Liver (tissue), 8 donors: ENCODE measurements at regions not wholly inside any gene's neighbourhood (a gene's known extent, or its start where the extent isn't known, plus 50 kb on each side); places are given as distances from the start of the nearest gene placed in this dataset.

Experiments
- DNase-seq: peaks from one replicate; pipeline ENCODE4 v3.0.0-alpha.2; 2017; ENCODE audit warnings: low spot score
- H3K27ac ChIP-seq, 2 donors: one replicate each; pipeline ENCODE4 v1.7.0; 2013; ENCODE audit warnings: inconsistent platforms in 2 of 2, low read length in 2 of 2, control low read depth in 1 of 2, low read depth in 1 of 2, mild to moderate bottlenecking in 1 of 2
- H3K27me3 ChIP-seq, 4 donors: one replicate each; pipeline versions ENCODE4 v1.6.1 to v1.7.0; 2013; ENCODE audit warnings: low read length in 3 of 4, inconsistent platforms in 1 of 4, mild to moderate bottlenecking in 1 of 4, moderate library complexity in 1 of 4; ENCODE audit not compliant: control insufficient read depth in 4 of 4, insufficient read depth in 4 of 4
- H3K36me3 ChIP-seq, 4 donors: one replicate each; pipeline versions ENCODE4 v1.6.1 to v1.7.0; 2013; ENCODE audit warnings: low read length in 3 of 4, mild to moderate bottlenecking in 3 of 4, low read depth in 1 of 4, moderate library complexity in 1 of 4; ENCODE audit not compliant: control insufficient read depth in 4 of 4, insufficient read depth in 3 of 4
- H3K4me1 ChIP-seq, 4 donors: one replicate each; pipeline versions ENCODE4 v1.6.1 to v1.7.0; 2013; ENCODE audit warnings: low read length in 3 of 4, mild to moderate bottlenecking in 3 of 4, moderate library complexity in 1 of 4; ENCODE audit not compliant: control insufficient read depth in 4 of 4, insufficient read depth in 4 of 4
- H3K4me3 ChIP-seq, 3 donors: one replicate each; pipeline versions ENCODE4 v1.6.1 to v1.7.0; 2013; ENCODE audit warnings: low read length in 3 of 3, control low read depth in 1 of 3, low read depth in 1 of 3, mild to moderate bottlenecking in 1 of 3
- H3K9ac ChIP-seq, 2 donors: one replicate each; pipeline ENCODE4 v1.7.0; 2013; ENCODE audit warnings: low read length in 2 of 2, mild to moderate bottlenecking in 2 of 2, moderate library complexity in 2 of 2, control low read depth in 1 of 2, low read depth in 1 of 2
- H3K9me3 ChIP-seq, 4 donors: one replicate each; pipeline versions ENCODE4 v1.6.1 to v1.7.0; 2013; ENCODE audit warnings: low read length in 3 of 4; ENCODE audit not compliant: control insufficient read depth in 4 of 4
- ATF3 ChIP-seq: IDR thresholded peaks from 2 replicates; pipeline ENCODE4 v1.6.1; 2016; ENCODE audit warnings: antibody characterized with exemption
- CTCF ChIP-seq: fragments of 150-350 bp; IDR thresholded peaks from 2 replicates; pipeline ENCODE4 v1.5.1; 2017; ENCODE audit warnings: improper control_type of control experiment, low read depth, low read length; ENCODE audit not compliant: missing input control
- EGR1 ChIP-seq, 2 donors: IDR thresholded peaks; 2 replicates each; pipeline ENCODE4 v1.6.1; 2016 to 2018; ENCODE audit warnings: antibody characterized with exemption in 2 of 2, low read depth in 2 of 2
- FOXA1 ChIP-seq: IDR thresholded peaks from 2 replicates; pipeline ENCODE4 v1.6.1; 2016; ENCODE audit warnings: antibody characterized with exemption
- FOXA2 ChIP-seq: IDR thresholded peaks from 2 replicates; pipeline ENCODE4 v1.6.1; 2016; ENCODE audit warnings: antibody characterized with exemption
- HNF4A ChIP-seq, 2 donors: conservative IDR thresholded peaks; 2 replicates each; pipeline ENCODE4 v1.6.1; 2016; ENCODE audit warnings: antibody characterized with exemption in 2 of 2, mild to moderate bottlenecking in 2 of 2
- HNF4G ChIP-seq: IDR thresholded peaks from 2 replicates; pipeline ENCODE4 v1.6.1; 2016; ENCODE audit warnings: antibody characterized with exemption
- JUND ChIP-seq, 2 donors: IDR thresholded peaks; 2 replicates each; pipeline ENCODE4 v1.6.1; 2016; ENCODE audit warnings: antibody characterized with exemption in 2 of 2
- MAX ChIP-seq: IDR thresholded peaks from 2 replicates; pipeline ENCODE4 v1.6.1; 2016; ENCODE audit warnings: antibody characterized with exemption
- NR2F2 ChIP-seq: IDR thresholded peaks from 2 replicates; pipeline ENCODE4 v1.6.1; 2016; ENCODE audit warnings: antibody characterized with exemption
- RAD21 ChIP-seq, 2 donors: IDR thresholded peaks; 2 replicates each; pipeline ENCODE4 v1.6.1; 2016; ENCODE audit warnings: antibody characterized with exemption in 2 of 2, mild to moderate bottlenecking in 2 of 2
- REST ChIP-seq: IDR thresholded peaks from 2 replicates; pipeline ENCODE4 v1.6.1; 2016; ENCODE audit warnings: antibody characterized with exemption, mild to moderate bottlenecking
- RXRA ChIP-seq, 2 donors: IDR thresholded peaks; 2 replicates each; pipeline ENCODE4 v1.6.1; 2017 to 2018; ENCODE audit warnings: antibody characterized with exemption in 2 of 2, mild to moderate bottlenecking in 1 of 2
- SP1 ChIP-seq: IDR thresholded peaks from 2 replicates; pipeline ENCODE4 v1.6.1; 2018; ENCODE audit warnings: antibody characterized with exemption, mild to moderate bottlenecking
- YY1 ChIP-seq: IDR thresholded peaks from 2 replicates; pipeline ENCODE4 v1.6.1; 2016; ENCODE audit warnings: antibody characterized with exemption, mild to moderate bottlenecking
- ZBTB33 ChIP-seq: IDR thresholded peaks from 2 replicates; pipeline ENCODE4 v1.6.1; 2016; ENCODE audit warnings: antibody characterized with exemption
- WGBS: extraction: QIAGEN DNeasy Blood & Tissue Kit; methylation state at CpG from one replicate; pipeline ENCODE4 v1.1.7; 2013; 5-methylcytosine and 5-hydroxymethylcytosine counted together
- donor health status: healthy.
- donor health status: healthy.
- donor health status: healthy.
- donor health status: healthy.
- donor health status: healthy.

- DNase-seq, result no peak
- 44% methylated on average over 7 of the region's 7 CpGs for WGBS
- Histone ChIP-seq H3K9me3 (no peaks in the 10 kb centered on the region), H3K27ac (peak overlapping the region; percentile 1 to 14), H3K27me3 (no peaks in the 10 kb centered on the region), H3K4me3 (no peak overlapping the region), H3K36me3 (no peaks in the 10 kb centered on the region), H3K4me1 (peaks cover under 1 to 21% (median 5%) of the 10 kb centered on the region in 4 donors), H3K9ac (no peak overlapping the region)
- TF ChIP-seq HNF4A (conservative IDR thresholded peaks at IDR 0.05) (peak; percentile 11 to 80), NR2F2 (no peak), HNF4G (no peak), RAD21 (IDR thresholded peaks at IDR 0.05) (peak in 1 of 2 donors; percentile 41), YY1 (peak; percentile 46), RXRA (IDR thresholded peaks at IDR 0.05) (peak in 1 of 2 donors; percentile 83), REST (peak; percentile 62), MAX (peak; percentile 37), FOXA2 (no peak), JUND (IDR thresholded peaks at IDR 0.05) (peak in 1 of 2 donors; percentile 45)
Observed at GRCh38 chr13:112242777-112243176, 133.4 kb upstream of the SPACA7 start.

GRCh38 chr13:112244061-112244460 is 132.1 kb upstream of the SPACA7 start:
- DNase-seq, result no peak
- TF ChIP-seq ZBTB33 (no peak), RAD21 (IDR thresholded peaks at IDR 0.05) (no peak), REST (no peak), FOXA1 (no peak), HNF4G (no peak), NR2F2 (no peak), ATF3 (no peak), HNF4A (conservative IDR thresholded peaks at IDR 0.05) (no peak), CTCF (no peak), EGR1 (IDR thresholded peaks at IDR 0.05; ENCODE audit: low read depth in 2 of 2) (no peak), JUND (IDR thresholded peaks at IDR 0.05) (no peak), SP1 (no peak), FOXA2 (no peak), RXRA (IDR thresholded peaks at IDR 0.05) (no peak)
- H3K4me3 ChIP-seq, result no peak overlapping the region
- WGBS, result 77% methylated on average over 11 of the region's 11 CpGs
- H3K9me3 ChIP-seq, result no peaks in the 10 kb centered on the region
- no peak overlapping the region for H3K27ac ChIP-seq
- H3K27me3 ChIP-seq, result no peaks in the 10 kb centered on the region
- no peak overlapping the region for H3K9ac ChIP-seq
- H3K36me3 ChIP-seq, result no peaks in the 10 kb centered on the region
- H3K4me1 ChIP-seq, result peaks cover 5 to 27% (median 17%) of the 10 kb centered on the region in 4 donors
